22Rv1 (cell line): ENCODE measurements at regions not wholly inside any gene's neighbourhood (a gene's known extent, or its start where the extent isn't known, plus 50 kb on each side); places are given as distances from the start of the nearest gene placed in this dataset.

Experiments
- H3K27ac ChIP-seq: fragments of 450-650 bp; 2 replicates; pipeline ENCODE4 v1.5.1; 2017
- CTCF ChIP-seq: fragments of 450-650 bp; IDR thresholded peaks from 2 replicates; pipeline ENCODE4 v1.5.1; 2017; ENCODE audit warnings: mild to moderate bottlenecking
- ZFX ChIP-seq: fragments of 450-650 bp; IDR thresholded peaks from 2 replicates; pipeline ENCODE4 v1.6.1; 2017; ENCODE audit warnings: antibody characterized with exemption, borderline replicate concordance

DNA sequence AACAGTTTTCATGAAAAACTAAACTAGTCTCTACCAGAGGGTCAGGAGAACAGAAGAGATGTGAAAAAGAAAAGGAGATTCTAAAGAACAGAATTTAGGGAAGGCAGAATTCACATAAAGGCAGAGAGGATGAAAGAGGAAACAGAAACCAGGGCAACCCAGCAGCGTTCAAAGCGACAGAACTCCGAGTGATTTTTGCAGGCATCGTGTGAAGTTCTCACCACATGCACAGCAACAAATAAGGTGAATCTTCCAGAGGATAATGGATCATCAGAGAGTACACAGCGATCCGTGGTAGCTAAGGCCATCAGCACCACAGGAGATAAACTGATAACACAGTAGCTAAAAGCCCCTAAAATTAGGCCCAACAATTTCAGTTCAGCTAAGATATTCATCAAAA, 250.8 kb upstream of the THBS1 start:
- TF ChIP-seq ZFX (no peak), CTCF (no peak)
- H3K27ac ChIP-seq, result no peak overlapping the region

GRCh38 chr15:39331584-39331983, 249.3 kb upstream of the THBS1 start:
- TF ChIP-seq CTCF (no peak), ZFX (no peak)
- H3K27ac ChIP-seq, result no peak overlapping the region

DNA sequence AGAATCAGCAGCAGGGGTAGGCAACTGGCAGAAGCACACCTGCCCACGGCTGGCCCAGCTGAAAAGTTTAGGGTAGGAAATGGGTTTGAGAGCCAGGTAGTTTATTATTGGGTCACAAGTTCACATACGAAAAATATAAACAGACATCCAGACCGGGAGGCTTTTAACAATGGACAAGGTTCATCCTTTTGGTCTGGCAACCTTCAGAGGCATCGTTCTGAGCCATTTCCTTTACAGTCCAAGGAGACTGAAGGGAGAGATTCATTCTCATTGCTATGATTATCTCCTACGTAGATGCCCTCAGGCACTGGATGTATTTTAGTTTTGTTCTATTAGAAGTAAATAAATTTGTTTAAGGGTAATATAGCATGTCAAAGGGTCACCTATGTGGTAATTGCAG, 248.0 kb upstream of the THBS1 start:
- H3K27ac ChIP-seq, result no peak overlapping the region
- TF ChIP-seq ZFX (no peak), CTCF (no peak)

GRCh38 chr15:39333393-39333792, 247.5 kb upstream of the THBS1 start:
- H3K27ac ChIP-seq, result no peak overlapping the region
- TF ChIP-seq ZFX, result no peak
- TF ChIP-seq CTCF, result no peak

DNA sequence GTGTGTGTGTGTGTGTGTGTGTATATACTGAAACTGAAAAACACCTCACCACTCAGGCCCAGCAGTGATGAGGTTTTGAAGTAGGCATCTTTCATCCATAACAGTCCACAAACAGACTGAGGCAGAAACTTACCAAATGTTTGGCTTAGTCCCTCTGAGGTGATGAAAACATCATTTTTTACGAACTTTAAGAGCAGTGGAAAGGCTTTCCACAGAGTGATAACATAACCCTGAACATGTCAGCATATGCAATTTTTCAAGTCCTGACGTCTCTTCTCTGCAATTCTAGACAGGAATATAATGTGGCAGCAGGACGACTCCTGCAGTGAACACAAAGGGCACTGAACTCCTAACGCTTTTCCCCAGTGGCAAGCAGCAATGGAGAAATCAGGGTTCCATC, 247.0 kb upstream of the THBS1 start:
- H3K27ac ChIP-seq, result no peak overlapping the region
- TF ChIP-seq CTCF, result no peak
- no peak for TF ChIP-seq ZFX

GRCh38 chr15:39336926-39337325, 244.0 kb upstream of the THBS1 start:
- H3K27ac ChIP-seq, result no peak overlapping the region
- TF ChIP-seq CTCF (no peak), ZFX (no peak)

- no peak for TF ChIP-seq ZFX
- no peak for TF ChIP-seq CTCF
- no peak overlapping the region for H3K27ac ChIP-seq
Measured at GRCh38 chr15:39338251-39338650, 242.6 kb upstream of the THBS1 start.
